Spleen (tissue), 11 donors: ENCODE measurements at regions not wholly inside any gene's neighbourhood (a gene's known extent, or its start where the extent isn't known, plus 50 kb on each side); places are given as distances from the start of the nearest gene placed in this dataset.

ENCODE experiments used
- DNase-seq: peaks from one replicate; pipeline ENCODE4 v3.0.0-alpha.2; 2020
- H3K27ac ChIP-seq, 8 donors: fragments of 200-600 bp; sonication (generic) in 7 of 8; 1 replicate in 4 of 8; 2 replicates in 4 of 8; pipeline versions ENCODE4 v1.5.0 to v1.8.0; 2016 to 2021; ENCODE audit warnings: inconsistent platforms in 4 of 8, mild to moderate bottlenecking in 4 of 8, moderate library complexity in 1 of 8
- H3K27me3 ChIP-seq, 7 donors: fragments of 200-600 bp; sonication (generic) in 6 of 7; replicated peaks in 1 of 7; 1 replicate in 4 of 7; 2 replicates in 3 of 7; pipeline versions ENCODE4 v1.5.0 to v1.8.0; 2016 to 2021; ENCODE audit warnings: inconsistent platforms in 3 of 7, mild to moderate bottlenecking in 1 of 7
- H3K36me3 ChIP-seq, 6 donors: fragments of 200-600 bp; sonication (generic) in 5 of 6; 1 replicate in 4 of 6; 2 replicates in 2 of 6; pipeline versions ENCODE4 v1.5.0 to v1.8.0; 2016 to 2021; ENCODE audit warnings: inconsistent platforms in 2 of 6
- H3K4me1 ChIP-seq, 6 donors: fragments of 200-600 bp; sonication (generic) in 5 of 6; 1 replicate in 3 of 6; 2 replicates in 3 of 6; pipeline versions ENCODE4 v1.5.0 to v1.8.0; 2016 to 2021; ENCODE audit warnings: inconsistent platforms in 3 of 6
- H3K4me3 ChIP-seq, 8 donors: fragments of 200-600 bp; sonication (generic) in 7 of 8; 1 replicate in 4 of 8; 2 replicates in 4 of 8; pipeline versions ENCODE4 v1.5.0 to v1.8.0; 2016 to 2021; ENCODE audit warnings: inconsistent platforms in 4 of 8, mild to moderate bottlenecking in 4 of 8, moderate library complexity in 2 of 8
- H3K9me3 ChIP-seq, 8 donors: fragments of 200-600 bp; sonication (generic) in 7 of 8; 1 replicate in 4 of 8; 2 replicates in 4 of 8; pipeline versions ENCODE4 v1.5.0 to v1.8.0; 2016 to 2021; ENCODE audit warnings: inconsistent platforms in 4 of 8
- CTCF ChIP-seq, 11 experiments: fragments of 200-600 bp in 7 of 11; fragments of 450-650 bp in 4 of 11; sonication (generic) in 4 of 11; IDR thresholded peaks in 8 of 11; conservative IDR thresholded peaks in 3 of 11; 1 replicate in 7 of 11; 2 replicates in 4 of 11; pipeline versions ENCODE4 v1.4.0 to v1.8.0; 2016 to 2021; ENCODE audit warnings: antibody characterized with exemption in 11 of 11, inconsistent platforms in 4 of 11, mild to moderate bottlenecking in 1 of 11
- POLR2A ChIP-seq, 3 donors: fragments of 450-650 bp; IDR thresholded peaks; one replicate each; pipeline ENCODE4 v1.5.1; 2017; ENCODE audit warnings: antibody characterized with exemption in 3 of 3, mild to moderate bottlenecking in 1 of 3
- POLR2AphosphoS5 ChIP-seq, 3 donors: sonication (generic); formaldehyde crosslinking; IDR thresholded peaks; one replicate each; pipeline ENCODE4 v1.5.1; 2017; ENCODE audit warnings: antibody characterized with exemption in 3 of 3
- WGBS, 5 donors: extraction: QIAGEN DNeasy Blood & Tissue Kit in 3 of 5; methylation state at CpG; one replicate each; pipeline versions ENCODE4 v1.1.5 to v1.1.7; 2013 to 2018; 5-methylcytosine and 5-hydroxymethylcytosine counted together
- intact Hi-C: fragments of 100-400 bp; cut with DNase I; formaldehyde crosslinking; loops from one replicate; pipeline ENCODE4 v1.15.0; 2023; ENCODE audit warnings: low total_unique reads
- donor health status: healthy with polysubstance abuse.
- donor health status: DM: no; HTN: no; CAD: no; lungs with moderate emphysema.
- donor health status: DM: no; HTN: no; CAD: no.
- donor health status: Bipolar disorder and iron deficiency.
- donor health status: healthy.
- donor health status: DM: no; HTN: no; CAD: no.
- donor health status: DM: yes; HTN: yes; CAD: no.

- Histone ChIP-seq H3K4me1 (peaks cover 0 to 37% (median 11%) of the 10 kb centered on the region in 6 donors), H3K36me3 (no peaks in the 10 kb centered on the region), H3K27me3 (no peaks in the 10 kb centered on the region), H3K9me3 (no peaks in the 10 kb centered on the region), H3K27ac (no peak overlapping the region), H3K4me3 (no peak overlapping the region)
- intact Hi-C loops: no loop called here
- no peak for DNase-seq
- no peak for TF ChIP-seq POLR2AphosphoS5 (IDR thresholded peaks at IDR 0.05)
- no peak for TF ChIP-seq CTCF (IDR thresholded peaks at IDR 0.05 in 8 of 11, conservative IDR thresholded peaks at IDR 0.05 in 3 of 11)
- TF ChIP-seq POLR2A (IDR thresholded peaks at IDR 0.05): no peak
These were observed 242.0 kb upstream of the SETMAR start for GRCh38 chr3:4061195-4061594.

GRCh38 chr3:4061783-4062360 lies 241.3 kb upstream of the SETMAR start:
- Histone ChIP-seq H3K4me1 (peaks cover 0 to 44% (median 11%) of the 10 kb centered on the region in 6 donors), H3K36me3 (no peaks in the 10 kb centered on the region), H3K27ac (no peak overlapping the region), H3K27me3 (no peaks in the 10 kb centered on the region), H3K9me3 (no peaks in the 10 kb centered on the region), H3K4me3 (no peak overlapping the region)
- DNase-seq: no peak
- no peak for TF ChIP-seq POLR2AphosphoS5 (IDR thresholded peaks at IDR 0.05)
- 43 to 48% (median 46%) methylated on average over 4 of the region's 4 CpGs for WGBS, 5 donors
- intact Hi-C loops: no loop called here

GRCh38 chr3:4062621-4063020 lies 240.5 kb upstream of the SETMAR start:
- intact Hi-C loops: no loop called here
- Histone ChIP-seq H3K27ac (no peak overlapping the region), H3K36me3 (no peaks in the 10 kb centered on the region), H3K9me3 (no peaks in the 10 kb centered on the region), H3K4me3 (no peak overlapping the region), H3K27me3 (no peaks in the 10 kb centered on the region), H3K4me1 (peaks cover 0 to 52% (median 11%) of the 10 kb centered on the region in 6 donors)
- no peak for DNase-seq
- TF ChIP-seq POLR2AphosphoS5 (IDR thresholded peaks at IDR 0.05): no peak
- no peak for TF ChIP-seq POLR2A (IDR thresholded peaks at IDR 0.05)
- no peak for TF ChIP-seq CTCF (IDR thresholded peaks at IDR 0.05 in 8 of 11, conservative IDR thresholded peaks at IDR 0.05 in 3 of 11)
- WGBS, 5 donors: 81 to 95% (median 88%) methylated on average over 1 of the region's 1 CpG

GRCh38 chr3:4063916-4064574 lies 239.1 kb upstream of the SETMAR start:
- intact Hi-C loops: no loop called here
- DNase-seq: no peak
- no peak for TF ChIP-seq POLR2A (IDR thresholded peaks at IDR 0.05)
- TF ChIP-seq POLR2AphosphoS5 (IDR thresholded peaks at IDR 0.05): no peak
- TF ChIP-seq CTCF (IDR thresholded peaks at IDR 0.05 in 8 of 11, conservative IDR thresholded peaks at IDR 0.05 in 3 of 11): no peak
- no peaks in the 10 kb centered on the region for H3K27me3 ChIP-seq
- no peaks in the 10 kb centered on the region for H3K36me3 ChIP-seq
- H3K4me1 ChIP-seq: peaks cover 0 to 57% (median 11%) of the 10 kb centered on the region in 6 donors
- no peaks in the 10 kb centered on the region for H3K9me3 ChIP-seq
- no peak overlapping the region for H3K27ac ChIP-seq
- 81 to 93% (median 87%) methylated on average over 4 of the region's 4 CpGs for WGBS, 5 donors
- no peak overlapping the region for H3K4me3 ChIP-seq
